Retinal pigment epithelial cell (primary cell): ENCODE measurements at regions not wholly inside any gene's neighbourhood (a gene's known extent, or its start where the extent isn't known, plus 50 kb on each side); places are given as distances from the start of the nearest gene placed in this dataset.
A peak's percentile ranks its signal among the peaks of the same experiment; 100 is the strongest.

ENCODE experiments used
- DNase-seq: peaks from one replicate; pipeline ENCODE4 v3.0.0-alpha.2; 2010; ENCODE audit warnings: low read depth
- H3K4me3 ChIP-seq: 2 replicates; pipeline ENCODE4 v1.5.1; 2011; ENCODE audit warnings: mild to moderate bottlenecking, low read length, control low read depth, moderate library complexity
- TF ChIP-seq, protein P1 (sequence below): conservative IDR thresholded peaks from 2 replicates; pipeline ENCODE4 v1.5.1; 2011; ENCODE audit warnings: low read depth, low read length, control low read depth, inconsistent platforms

DNA sequence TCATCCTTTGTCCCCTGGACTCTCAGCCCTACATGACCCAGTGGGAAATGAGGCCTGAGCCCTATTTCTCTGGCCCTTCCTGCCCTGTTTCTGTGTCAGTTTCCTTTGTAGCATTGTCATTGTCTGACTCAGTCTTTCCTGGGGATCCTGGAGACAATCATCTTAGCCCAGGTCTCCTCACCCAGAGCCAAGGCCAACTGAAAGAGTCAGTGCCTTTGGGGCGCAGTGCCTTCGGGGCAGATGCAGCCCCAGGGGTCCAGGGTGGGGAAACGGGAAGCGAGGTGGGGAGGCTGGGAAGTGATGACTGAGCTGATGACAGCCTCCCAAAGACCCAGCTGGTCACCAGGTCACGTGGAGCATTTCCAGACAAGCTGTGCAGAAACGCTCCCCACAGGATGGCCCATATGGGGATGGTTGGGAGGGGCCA lies 93.3 kb upstream of the SULF2 start:
- no peak overlapping the region for H3K4me3 ChIP-seq
- DNase-seq, result no peak
- TF ChIP-seq, protein P1, sequence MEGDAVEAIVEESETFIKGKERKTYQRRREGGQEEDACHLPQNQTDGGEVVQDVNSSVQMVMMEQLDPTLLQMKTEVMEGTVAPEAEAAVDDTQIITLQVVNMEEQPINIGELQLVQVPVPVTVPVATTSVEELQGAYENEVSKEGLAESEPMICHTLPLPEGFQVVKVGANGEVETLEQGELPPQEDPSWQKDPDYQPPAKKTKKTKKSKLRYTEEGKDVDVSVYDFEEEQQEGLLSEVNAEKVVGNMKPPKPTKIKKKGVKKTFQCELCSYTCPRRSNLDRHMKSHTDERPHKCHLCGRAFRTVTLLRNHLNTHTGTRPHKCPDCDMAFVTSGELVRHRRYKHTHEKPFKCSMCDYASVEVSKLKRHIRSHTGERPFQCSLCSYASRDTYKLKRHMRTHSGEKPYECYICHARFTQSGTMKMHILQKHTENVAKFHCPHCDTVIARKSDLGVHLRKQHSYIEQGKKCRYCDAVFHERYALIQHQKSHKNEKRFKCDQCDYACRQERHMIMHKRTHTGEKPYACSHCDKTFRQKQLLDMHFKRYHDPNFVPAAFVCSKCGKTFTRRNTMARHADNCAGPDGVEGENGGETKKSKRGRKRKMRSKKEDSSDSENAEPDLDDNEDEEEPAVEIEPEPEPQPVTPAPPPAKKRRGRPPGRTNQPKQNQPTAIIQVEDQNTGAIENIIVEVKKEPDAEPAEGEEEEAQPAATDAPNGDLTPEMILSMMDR, result no peak

DNA sequence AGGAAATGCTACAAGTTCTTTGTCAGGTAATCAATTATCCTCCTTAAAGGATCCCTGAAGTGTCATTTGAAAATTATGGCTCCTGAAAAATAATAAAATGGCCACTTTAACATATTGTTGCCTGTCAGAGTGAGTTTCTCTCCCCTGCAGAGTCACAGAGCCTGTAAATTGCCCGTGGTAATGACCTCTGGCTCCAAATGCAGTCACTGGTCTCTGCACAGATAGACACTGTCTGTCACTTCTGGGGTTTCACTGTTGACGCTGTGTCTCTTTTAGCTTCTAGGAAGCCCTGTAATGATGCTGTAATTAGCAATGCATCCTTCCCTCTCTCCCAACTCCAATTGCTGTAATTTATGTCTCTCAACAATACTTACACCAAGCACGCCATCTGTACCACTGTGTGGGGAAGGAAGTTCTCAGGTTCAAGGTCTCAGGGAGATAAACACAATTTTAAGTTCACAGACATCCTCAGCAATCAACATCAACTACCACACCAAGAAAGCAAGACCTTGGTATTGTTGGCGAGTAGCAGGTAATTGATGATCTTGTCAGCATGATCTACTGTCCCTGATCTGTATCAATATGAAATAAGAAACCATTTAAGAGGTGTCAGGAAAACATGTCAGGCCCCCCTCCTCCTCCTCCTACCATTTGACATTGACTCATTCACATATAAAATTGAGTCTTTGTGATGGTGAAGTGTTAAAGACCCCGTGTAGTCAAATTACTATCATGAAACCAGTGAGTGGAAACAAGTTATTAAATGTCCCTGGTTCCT lies 91.2 kb upstream of the SULF2 start:
- DNase-seq, result no peak
- no peak overlapping the region for H3K4me3 ChIP-seq
- TF ChIP-seq, protein P1, result no peak

DNA sequence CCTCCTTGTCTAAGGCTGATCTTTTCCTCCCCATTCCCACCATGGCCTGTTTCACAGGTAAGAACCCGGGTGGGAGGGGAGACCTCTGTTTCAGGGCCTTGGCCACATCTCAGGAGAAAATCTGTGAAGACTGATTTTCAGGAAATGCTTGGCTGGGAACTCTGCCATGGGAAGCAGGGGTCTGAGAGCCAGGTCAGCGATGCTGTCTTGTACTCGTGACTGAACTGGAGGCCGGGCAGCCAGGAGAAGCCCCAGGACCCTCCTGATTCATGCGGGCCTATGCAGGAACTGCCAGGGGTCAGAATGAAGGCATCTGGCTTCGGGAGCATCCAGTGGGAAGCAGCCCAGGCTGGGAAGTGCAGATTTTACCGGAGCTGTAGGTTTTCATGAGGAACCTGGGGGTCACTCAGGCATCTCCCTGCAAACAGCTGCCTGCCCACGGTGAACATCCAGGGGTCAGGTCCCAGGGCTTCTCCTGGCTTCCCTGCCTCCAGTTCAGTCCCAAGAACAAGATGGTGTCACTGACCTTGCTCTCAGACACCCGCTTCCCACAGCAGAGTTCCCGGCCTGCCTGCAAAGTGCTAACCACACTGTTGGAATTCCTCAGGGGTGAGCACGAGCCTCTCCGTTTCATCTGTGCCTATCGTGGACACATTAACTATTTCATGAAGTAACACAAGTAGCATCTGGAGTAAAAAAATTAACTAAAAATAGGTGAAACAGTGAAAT lies 90.2 kb upstream of the SULF2 start:
- peak; percentile 7 for DNase-seq
- no peak overlapping the region for H3K4me3 ChIP-seq
- TF ChIP-seq, protein P1, result no peak

DNA sequence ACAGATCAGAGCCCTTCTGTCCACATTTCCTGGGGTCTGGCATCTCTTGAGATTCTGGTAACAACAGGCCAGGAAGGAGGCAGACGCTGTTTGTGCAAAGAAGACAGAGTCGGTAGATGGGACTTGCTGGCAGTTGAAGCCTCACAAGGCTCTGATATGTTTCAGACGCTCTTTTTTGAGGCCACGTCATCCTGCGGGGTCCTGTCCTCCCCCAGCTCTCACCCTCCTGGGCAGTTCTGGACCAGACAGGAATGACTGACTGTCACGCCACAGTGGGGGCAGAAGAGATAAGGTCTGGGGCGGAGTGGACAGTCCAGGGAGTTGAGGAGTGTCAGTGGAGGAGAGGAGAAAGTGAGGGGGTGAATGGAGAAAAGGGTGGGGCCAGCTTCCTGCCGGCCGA lies 87.1 kb upstream of the SULF2 start:
- DNase-seq, result no peak
- TF ChIP-seq, protein P1, result no peak
- H3K4me3 ChIP-seq, result no peak overlapping the region

DNA sequence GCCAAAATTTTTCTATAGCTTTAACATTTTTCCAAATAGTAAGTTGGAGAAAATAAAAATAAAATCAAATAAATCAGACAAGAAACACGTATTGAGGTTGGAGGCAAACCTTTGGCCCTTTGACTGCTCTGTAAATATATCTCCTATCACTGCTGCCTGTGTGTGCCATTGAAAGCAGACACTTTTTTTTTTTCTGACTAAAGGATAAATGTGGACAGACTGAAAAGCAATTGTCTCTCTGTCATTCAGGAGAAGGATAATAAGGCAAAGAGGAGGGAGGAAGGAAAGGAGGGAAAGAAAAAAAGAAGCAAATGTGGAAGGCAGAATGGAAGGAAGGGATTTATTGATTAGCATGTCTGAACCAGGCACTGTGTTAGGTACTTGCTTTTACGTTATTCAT lies 85.2 kb upstream of the SULF2 start:
- no peak for DNase-seq
- TF ChIP-seq, protein P1, result no peak

DNA sequence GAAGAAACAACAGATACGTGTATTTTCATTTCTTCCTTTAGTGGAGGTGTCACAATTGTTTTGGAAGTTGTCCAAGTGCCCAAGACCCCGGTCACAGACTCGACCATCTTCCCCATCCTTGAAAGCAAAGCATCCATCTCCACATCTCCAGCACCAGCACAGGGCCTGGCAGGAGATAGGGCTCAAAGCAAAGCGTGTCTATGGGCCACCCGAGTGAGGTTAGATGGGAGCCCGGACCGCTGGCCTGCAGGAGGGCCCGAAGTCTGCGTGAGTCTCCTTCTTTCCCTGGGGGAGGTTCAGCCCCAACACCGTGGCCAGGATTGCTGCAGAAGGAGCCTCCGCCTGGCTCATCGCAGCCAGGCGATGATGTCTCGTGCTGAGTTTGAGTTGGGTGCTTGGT lies 83.5 kb upstream of the SULF2 start:
- DNase-seq, result no peak
- TF ChIP-seq, protein P1, result no peak
- no peak overlapping the region for H3K4me3 ChIP-seq

More for the DNA sequence above, 85.2 kb upstream of the SULF2 start:
- no peak overlapping the region for H3K4me3 ChIP-seq
